ENCODE measurements at regions not wholly inside any gene's neighbourhood (a gene's known extent, or its start where the extent isn't known, plus 50 kb on each side); places are given as distances from the start of the nearest gene placed in this dataset.

DNA sequence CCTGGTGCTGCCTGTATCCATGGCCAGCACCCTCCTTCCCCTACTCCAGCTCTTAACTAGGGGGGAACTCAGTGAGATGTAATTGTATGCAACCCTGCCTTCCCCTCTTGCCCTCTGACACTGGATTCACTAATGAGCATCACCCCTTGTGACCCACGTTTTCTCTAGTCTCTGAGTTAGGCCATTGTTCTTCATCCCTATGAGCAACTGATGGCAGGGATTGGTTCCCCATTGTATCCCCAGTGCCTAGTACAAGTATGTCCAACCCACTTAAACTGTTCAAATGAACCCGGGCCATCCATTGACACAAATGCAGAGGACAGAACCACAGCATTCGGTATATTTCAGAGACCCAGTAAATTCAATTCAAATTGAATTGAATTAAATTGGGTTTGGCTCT, 77.6 kb upstream of the ASTN2 start:
- DNase-seq (ENCODE audit: low read depth): no peak
- H3K4me3 ChIP-seq (ENCODE audit: low read depth, low read length): no peak overlapping the region

- H3K4me3 ChIP-seq (ENCODE audit: low read depth, low read length): no peak overlapping the region
- no peak for DNase-seq (ENCODE audit: low read depth)
These were observed 76.6 kb upstream of the ASTN2 start for GRCh38 chr9:117491491-117491890.

- DNase-seq (ENCODE audit: low read depth): no peak
- H3K4me3 ChIP-seq (ENCODE audit: low read depth, low read length): no peak overlapping the region
These were observed 75.3 kb upstream of the ASTN2 start for GRCh38 chr9:117490199-117490598.

- H3K4me3 ChIP-seq (ENCODE audit: low read depth, low read length): no peak overlapping the region
- DNase-seq (ENCODE audit: low read depth): no peak
These were observed 73.8 kb upstream of the ASTN2 start for GRCh38 chr9:117488659-117489058.

DNA sequence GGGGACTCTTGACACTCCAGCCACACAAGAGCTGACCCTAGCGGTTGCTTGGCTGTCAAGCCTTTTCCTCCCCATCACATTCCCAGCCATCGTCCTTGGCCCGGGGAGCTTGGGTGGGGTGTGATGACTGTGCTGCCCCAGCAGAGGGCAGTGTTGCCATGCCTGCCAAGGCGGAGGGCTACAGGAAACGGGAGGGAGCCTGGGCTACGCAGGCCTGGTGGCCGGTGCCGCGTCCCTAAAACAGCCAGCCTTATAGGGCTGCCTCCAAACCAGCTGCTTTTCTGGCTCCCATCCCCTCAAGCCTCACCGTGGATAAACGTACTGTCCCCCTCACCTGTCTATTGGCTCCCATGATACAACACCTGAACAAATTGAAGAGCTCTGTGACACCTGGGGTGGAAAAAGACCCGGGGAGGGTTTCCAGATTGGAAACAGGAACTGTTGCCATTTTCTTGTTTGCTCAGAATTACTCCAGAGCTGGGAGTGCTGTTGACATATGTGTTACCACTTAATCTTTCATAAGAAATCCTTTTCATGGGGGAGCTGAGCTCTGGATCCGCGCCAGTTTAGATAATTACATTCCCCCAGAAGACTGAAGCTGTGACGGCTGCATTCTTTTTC, 72.8 kb upstream of the ASTN2 start:
- DNase-seq (ENCODE audit: low read depth): peak; percentile 4
- no peak overlapping the region for H3K4me3 ChIP-seq (ENCODE audit: low read depth, low read length)

DNA sequence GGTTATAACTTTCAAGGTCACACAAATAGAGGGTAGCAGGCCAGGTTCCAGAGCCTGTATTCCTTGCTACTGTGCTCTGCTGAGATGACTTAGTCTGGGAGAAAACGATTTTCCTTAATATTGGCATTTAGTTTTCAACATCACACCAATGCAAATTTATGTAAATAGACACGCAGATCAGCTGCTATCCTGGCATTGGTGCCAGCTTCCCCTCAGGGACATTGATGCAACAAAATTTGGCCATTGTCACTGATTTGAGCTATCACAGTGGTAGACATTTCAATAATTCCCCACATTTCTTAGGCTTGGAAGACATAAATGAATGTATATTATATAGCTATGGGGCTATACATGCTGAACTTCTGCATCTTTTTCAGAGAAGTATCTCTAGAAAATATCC, 71.6 kb upstream of the ASTN2 start:
- DNase-seq (ENCODE audit: low read depth): no peak
- H3K4me3 ChIP-seq (ENCODE audit: low read depth, low read length): no peak overlapping the region

GRCh38 chr9:117485176-117485575, 70.3 kb upstream of the ASTN2 start:
- no peak overlapping the region for H3K4me3 ChIP-seq (ENCODE audit: low read depth, low read length)
- DNase-seq (ENCODE audit: low read depth): no peak

GRCh38 chr9:117480729-117481128, 65.9 kb upstream of the ASTN2 start:
- H3K4me3 ChIP-seq (ENCODE audit: low read depth, low read length): no peak overlapping the region
- DNase-seq (ENCODE audit: low read depth): no peak

GRCh38 chr9:117480253-117480652, 65.4 kb upstream of the ASTN2 start:
- no peak for DNase-seq (ENCODE audit: low read depth)

GRCh38 chr9:117473293-117473692, 58.4 kb upstream of the ASTN2 start:
- DNase-seq (ENCODE audit: low read depth): no peak
- H3K4me3 ChIP-seq (ENCODE audit: low read depth, low read length): no peak overlapping the region

More at GRCh38 chr9:117480253-117480652, 65.4 kb upstream of the ASTN2 start:
- H3K4me3 ChIP-seq (ENCODE audit: low read depth, low read length): no peak overlapping the region

GRCh38 chr9:117470902-117471301, 56.0 kb upstream of the ASTN2 start:
- H3K4me3 ChIP-seq (ENCODE audit: low read depth, low read length): no peak overlapping the region
- no peak for DNase-seq (ENCODE audit: low read depth)

- no peak overlapping the region for H3K4me3 ChIP-seq (ENCODE audit: low read depth, low read length)
- DNase-seq (ENCODE audit: low read depth): no peak
These were observed 55.6 kb upstream of the ASTN2 start for GRCh38 chr9:117470455-117470854.

DNA sequence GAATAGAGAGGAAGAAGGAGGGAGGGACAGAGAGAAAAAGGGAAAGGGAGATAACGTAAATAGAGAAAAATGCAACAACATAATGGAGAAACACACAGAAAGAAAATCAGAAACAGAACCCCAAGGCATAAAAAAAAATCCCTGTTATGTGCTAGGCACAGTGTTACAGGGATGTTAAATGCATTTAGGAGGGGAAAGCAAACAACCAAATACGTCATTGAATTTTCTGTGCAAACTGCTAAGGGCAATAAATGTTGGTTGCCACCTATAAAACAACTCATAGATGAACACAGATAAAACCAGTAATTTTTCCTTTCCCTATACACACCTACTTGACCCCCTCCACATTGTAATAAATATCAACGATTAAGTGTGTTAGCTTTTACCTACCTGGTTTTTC, 51.3 kb upstream of the ASTN2 start:
- H3K4me3 ChIP-seq (ENCODE audit: low read depth, low read length): no peak overlapping the region
- DNase-seq (ENCODE audit: low read depth): no peak

DNA sequence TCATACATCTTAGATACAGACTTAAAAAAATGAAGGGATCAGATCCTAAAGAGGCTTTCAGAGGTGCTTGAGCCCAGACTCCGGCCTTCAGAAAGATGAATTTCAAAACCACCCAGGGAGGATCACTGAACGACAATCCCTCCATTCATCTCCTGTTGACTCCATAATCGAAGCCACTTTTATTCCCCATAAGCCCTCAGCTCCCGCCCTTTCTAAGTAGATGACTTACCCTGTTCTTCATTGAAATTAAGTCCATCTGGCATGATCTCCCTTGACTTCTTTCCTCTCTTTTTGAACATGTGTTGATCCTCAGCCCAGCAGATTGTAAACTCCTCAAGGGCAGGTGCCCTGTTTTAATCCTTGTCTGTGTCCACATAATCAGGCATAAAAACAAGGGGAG, 50.8 kb upstream of the ASTN2 start:
- DNase-seq (ENCODE audit: low read depth): no peak
- H3K4me3 ChIP-seq (ENCODE audit: low read depth, low read length): no peak overlapping the region

- no peak overlapping the region for H3K4me3 ChIP-seq (ENCODE audit: low read depth, low read length)
- no peak for DNase-seq (ENCODE audit: low read depth)
These were observed 50.2 kb upstream of the ASTN2 start for GRCh38 chr9:117464941-117465616.
